COLO829 (cell line): ENCODE measurements at regions not wholly inside any gene's neighbourhood (a gene's known extent, or its start where the extent isn't known, plus 50 kb on each side); places are given as distances from the start of the nearest gene placed in this dataset.
"Not testable (repeated sequence)": the region's sequence is repeated elsewhere in the genome, so short reads cannot be mapped to it uniquely, and the experiment has no call there.

Experiments used
- DNase-seq: peaks from one replicate; pipeline ENCODE4 v3.0.0; 2012; ENCODE audit warnings: low spot score

DNA sequence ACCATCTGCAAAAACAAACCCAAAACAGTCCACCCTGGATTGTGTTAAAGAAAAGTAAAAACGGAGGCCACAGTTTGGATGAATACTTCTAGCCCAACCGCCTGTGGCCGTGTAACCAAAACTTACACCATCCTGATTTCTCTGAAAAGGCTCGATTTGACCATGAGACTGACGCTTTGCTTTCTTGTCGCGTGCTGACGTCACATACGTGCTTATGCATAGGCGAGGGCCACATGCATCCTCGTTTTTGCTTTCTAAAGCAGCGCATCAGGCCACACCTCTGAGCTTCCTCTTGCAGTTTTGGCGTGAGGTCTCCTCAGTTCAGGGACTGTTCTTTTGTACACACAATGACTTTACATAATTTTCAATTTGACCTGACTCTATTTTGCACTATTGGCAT, 526.6 kb downstream of the GLRX3 start:
- DNase-seq, result no peak

DNA sequence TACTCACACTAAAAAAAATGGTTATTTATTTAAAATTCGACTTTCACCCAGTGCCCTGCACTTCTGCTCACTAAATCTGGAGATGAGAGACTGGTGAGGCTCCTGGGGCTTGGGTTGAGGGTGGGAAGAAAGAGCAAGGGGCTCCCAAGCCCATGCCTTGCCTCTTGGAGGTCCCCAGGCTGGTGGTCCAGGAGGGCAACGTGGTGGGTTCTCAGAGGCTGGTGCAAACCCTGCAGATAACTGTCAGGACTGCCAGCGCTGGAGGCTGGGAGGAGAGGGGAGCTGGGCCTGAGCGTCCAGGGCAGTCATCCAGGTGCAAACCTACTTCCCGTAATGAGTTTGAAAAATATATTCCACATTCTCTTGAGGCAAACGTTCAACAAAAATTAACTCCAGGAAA, 528.3 kb downstream of the GLRX3 start:
- no peak for DNase-seq

DNA sequence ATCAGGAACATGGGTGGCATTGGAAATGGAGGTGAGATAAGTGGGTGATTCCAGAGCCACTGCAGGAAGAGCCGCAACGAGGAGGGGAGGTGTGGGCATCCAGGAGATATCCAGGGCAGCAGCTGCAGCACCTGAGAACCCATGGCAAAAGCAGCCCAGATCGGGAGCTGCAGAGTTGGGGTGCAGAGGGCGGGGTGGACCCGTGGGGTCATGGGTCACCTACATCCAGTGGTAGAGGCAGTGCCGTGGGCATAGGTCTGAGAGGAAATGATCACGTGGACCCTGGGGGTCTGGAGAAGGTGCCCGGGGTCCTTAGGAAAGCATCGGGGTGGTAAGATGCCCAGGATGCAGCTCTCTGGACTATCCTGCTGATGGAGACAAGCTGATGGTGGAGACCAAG, 530.0 kb downstream of the GLRX3 start:
- DNase-seq, result no peak

DNA sequence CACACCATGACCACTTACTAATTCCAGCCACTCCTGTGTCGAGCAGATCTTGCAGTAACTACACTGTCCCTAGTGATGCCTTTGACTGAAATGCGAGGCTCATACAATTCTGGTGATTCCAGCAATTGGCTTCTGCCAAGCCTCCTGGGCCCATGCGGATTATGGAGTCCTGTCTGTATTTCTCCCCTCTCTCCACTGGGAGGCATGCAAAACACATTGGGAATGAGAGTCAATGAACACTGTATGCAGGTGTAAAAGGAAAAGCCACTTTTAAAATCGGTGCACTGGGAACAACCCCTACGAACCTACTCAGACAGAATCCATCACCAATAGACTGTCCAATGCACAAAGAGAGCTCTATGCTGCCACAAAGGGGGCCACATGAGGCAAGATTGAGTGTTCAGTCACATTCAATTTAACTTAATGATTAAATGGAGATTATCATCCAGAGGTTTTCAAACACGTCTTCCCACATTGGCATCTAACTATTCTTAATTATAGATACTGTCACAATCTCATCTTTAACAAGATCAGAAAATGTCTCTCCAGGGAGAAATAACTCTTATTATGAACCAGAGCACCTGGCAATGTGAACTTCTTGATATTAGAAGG, 550.6 kb downstream of the GLRX3 start:
- DNase-seq, result peak; percentile 0

DNA sequence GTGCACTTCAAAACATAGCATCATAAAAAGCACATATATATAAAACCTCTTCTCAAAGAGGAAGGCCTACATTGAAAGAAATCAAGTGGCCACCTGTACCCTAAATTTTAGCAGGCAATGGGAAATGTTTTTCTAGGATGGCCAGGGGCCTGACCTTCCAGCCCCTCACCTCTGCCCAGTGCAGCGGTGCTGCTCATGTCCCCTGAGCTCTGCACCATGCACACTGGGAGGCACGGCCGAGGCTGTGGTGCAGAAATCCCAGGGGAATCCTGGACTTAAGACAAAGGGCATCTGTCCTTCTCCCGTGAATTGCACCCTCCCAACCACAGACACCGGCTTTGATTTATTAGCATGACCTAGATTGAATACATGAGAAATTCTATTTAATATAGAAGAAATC, 551.4 kb downstream of the GLRX3 start:
- no peak for DNase-seq

DNA sequence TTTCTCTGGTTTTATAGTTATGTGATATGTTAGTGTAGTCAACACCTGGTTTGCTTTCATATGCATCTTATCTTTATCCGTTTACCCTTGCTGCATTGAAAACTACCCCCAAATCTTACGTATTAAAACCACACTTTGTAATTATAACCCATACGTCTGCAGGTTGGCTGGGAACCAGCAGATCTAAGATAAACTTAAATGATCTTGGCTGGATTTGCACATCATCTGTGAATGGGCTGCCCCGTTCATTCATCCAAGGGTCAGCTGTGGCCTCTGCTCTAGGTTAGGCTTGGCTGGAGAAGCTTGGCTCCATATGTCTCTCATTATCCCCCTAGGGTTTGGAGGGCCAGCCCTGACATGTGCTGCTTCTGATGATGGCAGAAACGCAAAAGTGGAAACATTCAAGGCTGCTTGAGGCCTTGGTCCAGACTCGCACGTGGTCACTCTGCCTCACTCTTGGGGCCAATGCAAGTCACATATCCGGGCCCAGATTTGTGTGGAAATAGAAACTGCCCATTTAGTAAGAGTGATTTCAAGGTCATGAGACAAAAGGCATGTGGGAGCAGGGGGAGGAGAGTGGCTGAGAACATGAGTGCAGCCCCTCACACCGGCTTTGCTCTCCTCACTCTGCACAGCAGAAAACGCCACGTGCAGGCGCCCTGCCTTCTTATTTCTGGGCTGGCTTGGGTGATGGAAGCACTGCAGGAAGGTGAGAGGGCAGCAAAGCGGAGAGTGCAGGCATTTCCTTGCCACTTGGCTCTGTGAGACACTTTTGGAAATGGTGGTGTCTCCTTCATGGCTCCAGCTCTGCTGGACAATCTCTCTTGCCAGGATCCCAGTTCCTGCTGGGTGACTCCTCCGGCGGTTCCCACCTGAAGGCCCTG, 553.8 kb downstream of the GLRX3 start:
- DNase-seq, result no peak

DNA sequence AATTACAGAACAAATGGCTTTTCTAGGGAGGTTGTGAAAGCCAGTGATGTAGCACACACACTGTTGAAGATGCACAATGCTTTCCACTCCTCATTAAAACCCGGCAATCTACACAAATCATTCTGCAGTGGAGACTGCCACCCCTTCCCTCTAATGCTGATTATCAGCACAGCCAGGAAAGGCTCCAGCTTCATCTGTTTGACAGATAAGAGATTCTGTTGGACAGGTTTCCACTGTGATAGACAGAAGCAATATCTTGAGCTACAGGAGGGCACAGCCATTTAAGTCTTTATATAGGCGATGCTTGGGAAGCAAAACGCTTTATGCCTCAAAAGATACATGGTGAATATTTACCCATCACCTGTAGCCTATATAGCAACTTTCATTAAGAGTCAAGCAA, 555.6 kb downstream of the GLRX3 start:
- DNase-seq, result no peak

DNA sequence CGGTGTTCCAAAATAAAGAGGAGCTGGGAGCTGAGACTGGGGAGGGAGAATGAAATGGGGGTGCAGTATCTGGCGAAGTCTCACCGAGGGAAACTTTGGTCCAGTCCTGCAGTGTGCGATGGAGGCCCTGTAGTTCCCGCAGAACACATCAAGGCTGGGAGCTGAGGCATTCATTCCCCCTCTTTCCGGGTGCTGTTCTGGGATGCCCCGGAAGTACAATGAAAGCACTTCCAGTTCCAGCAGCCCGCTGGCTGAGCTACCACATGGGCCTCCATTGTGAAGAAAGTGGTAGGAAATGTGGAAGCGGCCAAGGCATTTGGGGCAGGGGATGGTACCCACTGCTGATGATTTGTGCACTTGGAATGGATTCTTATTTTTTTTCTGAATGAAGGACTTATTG, 560.7 kb downstream of the GLRX3 start:
- no peak for DNase-seq

DNA sequence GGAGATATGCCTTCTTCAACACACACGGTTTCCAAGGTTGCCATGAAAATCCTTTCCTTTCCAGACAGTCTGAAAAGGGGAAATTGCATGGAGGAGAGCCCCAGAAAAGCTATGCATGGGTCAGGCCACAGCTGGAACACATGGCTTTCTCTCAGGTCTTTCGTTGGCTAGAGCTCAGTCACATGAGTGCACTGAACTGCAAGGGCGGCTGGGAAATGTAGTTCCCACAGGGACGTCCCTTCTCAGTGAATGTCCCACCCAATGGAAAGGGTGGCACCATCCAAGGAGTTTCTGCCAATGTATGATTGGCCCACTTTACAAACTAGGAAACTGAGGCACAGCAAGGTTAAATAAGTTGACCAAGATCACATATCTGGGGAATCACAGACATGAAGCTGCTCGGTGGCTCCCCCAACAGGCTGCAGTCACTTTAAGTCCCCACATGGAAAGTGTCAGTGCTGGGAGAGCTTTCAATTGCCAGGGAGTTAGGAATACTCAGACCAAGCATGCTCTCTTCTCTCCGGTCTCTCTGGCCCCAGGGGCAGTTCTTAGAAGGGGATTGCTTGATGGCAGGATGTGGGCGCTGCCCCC, 571.3 kb downstream of the GLRX3 start:
- DNase-seq, result no peak

DNA sequence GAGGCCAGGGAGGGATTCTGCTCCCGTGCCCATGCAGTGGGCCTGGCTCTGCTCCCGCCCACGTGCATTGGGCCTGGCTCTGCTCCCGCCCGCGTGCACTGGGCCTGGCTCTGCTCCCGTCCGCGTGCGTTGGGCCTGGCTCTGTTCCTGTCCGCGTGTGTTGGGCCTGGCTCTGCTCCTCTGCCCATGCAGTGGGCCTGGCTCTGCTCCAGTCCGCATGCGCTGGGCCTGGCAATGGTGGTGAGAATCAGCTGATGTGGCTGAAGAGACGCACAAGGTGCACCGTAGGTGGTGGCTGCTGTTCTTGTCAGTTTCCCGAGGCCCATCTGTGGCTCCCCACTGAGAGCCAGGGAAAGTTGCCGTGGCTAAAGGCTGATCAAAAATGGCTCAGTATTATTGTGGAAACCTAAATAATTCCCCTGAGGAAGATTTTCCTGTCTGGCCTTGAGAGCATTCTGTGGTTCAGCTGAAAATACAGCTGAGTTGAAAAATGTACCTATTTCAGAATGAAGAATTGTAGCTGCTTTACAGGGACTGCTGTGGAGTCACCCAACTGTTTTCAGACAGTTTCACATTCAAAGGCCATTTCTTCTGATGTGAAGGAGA, 572.4 kb downstream of the GLRX3 start:
- no peak for DNase-seq

DNA sequence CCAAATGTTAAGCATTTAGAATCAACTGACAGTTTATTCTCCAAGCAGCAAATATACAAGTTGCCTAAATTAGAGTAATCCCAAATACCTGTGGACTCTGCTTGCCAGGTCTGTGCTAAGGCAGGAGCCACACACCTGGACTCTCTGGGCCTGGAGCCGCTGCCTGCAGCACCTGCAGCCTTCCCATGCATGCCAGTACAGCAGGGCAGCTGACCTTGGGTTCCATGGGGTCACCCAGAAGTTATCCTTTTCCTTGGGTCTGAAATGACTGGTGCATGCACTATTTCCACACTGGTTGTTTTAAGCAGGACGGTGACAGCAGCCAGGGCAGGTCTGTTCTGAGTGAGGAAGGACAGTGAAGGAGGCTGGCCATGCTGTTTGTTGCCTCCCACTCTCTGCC, 573.2 kb downstream of the GLRX3 start:
- no peak for DNase-seq

DNA sequence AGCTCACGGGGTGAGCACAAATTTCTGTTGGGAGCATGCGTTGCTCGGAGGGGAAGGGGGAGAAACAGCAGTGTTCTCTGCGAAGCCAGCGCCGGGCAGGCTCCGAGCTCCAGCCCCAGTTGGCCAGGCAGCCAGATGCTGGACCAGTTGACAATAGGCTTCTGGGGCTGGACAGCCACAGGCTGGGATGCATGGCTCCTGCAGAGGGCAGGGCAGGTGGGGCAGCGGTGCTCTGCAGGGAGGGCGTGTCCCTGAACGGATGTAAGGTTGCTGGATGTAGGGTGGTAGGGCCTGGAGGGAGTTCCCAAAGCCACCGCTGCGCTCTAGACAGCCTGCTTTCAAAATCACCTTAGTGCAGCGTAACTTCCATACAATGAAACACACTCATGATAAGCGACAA, 574.9 kb downstream of the GLRX3 start:
- no peak for DNase-seq

DNA sequence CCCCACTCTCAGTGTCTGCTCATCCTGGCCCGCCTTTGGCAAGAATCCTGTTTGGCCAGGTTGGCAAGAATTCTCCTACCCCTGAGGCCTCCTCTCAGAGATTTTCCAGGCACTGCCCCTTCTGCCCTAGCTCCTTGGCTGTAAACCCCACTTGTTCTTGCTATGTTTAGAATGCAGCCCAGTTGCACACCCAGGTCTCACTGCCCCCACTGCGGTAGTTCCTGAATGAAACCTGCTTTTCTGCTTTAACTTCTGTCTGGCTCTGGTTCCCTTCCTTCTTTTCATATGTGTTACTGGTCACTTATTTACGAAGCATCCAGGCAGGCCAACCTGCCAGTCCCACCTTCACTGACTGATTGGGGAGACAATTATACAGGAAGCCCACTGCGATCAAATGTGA, 576.9 kb downstream of the GLRX3 start:
- no peak for DNase-seq

DNA sequence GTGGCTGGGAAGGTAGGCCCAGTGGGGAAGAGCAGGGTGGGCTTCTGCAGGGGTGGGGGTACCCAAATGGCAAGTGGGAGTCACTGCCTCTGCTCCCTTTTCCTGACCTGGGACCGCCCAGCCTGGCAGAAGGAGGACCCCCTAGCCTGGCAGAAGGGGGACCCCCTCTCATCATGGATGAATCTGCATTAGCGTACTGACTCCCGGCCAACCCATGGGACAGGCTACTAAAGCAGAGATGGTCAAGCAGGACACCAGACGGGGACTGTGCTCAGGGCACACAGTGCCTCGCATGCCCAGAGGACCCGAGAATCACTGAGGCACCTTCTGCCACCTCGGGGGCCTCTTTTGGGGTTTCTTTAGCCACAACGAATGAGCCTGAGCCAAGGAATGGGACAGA, 577.5 kb downstream of the GLRX3 start:
- no peak for DNase-seq

DNA sequence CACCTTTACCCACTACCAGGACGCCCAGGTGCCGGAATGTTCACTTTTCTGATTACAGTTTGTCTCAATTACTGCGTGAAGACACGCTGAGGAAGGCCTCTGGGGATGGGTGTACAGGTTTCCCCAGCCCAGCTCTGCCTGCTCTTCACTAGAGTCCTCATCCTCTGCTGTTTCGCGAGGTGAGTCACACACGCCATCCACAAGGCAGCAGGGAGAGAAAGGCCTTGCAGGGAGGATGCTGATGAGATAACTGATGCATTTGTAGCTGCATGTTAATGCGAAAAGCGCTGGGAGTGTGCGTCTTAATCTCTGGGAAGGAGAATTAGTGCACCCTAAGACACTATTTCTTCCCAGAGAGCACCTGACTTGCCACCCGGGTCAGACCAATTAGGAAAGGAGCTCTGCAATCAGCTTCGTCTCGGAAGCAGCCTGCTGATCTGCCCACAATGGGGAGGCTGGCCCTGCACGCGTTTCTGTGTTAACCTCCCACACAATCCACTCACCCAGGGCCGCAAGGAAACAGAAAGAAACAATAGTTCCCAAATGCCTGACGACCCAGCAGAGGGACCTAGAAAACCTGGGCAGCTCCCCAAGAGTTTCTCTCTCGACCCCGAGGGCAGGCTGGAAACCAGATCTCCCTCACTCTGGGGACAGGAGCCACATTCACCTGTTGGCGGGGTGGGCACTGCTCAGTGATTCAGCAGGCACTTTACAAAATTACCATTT, 578.7 kb downstream of the GLRX3 start:
- no peak for DNase-seq

DNA sequence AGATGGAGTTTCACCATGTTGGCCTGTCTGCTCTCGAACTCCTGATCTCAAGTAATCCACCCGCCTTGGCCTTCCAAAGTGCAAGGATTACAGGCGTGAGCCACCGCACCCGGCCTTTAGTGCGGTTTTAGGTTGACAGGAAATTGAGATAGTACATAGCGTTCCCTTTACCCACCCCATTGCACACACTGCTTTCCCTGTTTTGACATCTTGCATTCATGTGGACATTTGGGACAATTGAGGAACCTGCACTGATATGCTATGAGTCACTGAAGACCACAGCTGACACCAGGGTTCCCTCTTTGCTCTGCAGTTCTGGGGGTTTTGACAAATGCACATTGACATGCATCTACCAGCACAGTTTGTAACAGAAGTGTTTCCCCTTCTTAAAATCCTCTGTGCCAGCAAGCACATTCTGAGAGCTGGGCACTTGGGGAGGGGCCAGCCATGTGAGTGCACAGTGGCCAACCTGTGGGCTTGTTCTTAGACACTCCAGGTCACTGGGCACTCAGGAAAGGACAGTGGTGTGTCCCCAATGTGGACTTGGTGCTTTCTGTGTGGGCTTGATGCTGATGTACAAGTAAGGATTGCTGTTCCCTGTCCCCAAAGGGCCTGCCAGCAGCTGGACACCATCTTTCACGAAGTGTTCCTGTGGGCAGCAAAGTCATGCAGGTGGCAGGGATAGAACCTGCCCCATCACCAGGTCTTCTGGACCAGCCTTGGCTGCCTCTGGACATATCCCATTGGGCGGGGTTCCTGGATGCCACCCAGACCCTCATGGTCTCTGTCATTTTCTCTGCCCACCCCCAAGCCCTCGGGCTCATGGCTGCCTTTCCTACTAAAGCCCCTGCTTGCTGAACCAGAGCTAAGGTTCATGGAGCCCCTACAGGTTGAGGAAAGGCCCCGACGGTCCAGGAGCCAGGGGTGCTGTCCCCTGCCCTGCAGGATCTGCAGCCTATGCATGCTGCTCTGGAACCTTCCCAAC, 579.8 kb downstream of the GLRX3 start:
- no peak for DNase-seq

DNA sequence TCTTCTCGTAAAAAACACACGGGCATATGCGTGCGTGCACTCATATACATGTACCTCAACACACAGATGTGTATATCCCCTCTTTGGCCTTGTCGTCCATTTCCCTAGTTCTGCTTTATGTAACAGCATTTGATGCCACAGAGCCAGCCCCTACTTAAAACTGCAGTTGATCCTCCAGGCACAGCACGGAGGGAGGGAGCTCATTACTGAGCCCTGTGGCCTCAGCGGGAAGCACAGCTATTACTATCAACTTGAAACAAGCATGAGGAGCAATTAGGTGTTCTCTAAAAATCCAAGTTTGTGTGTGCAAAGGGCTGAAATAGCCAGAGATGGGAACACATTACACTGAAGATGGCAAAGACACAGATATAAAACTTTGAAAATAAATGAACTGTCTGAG, 580.9 kb downstream of the GLRX3 start:
- DNase-seq, result no peak

DNA sequence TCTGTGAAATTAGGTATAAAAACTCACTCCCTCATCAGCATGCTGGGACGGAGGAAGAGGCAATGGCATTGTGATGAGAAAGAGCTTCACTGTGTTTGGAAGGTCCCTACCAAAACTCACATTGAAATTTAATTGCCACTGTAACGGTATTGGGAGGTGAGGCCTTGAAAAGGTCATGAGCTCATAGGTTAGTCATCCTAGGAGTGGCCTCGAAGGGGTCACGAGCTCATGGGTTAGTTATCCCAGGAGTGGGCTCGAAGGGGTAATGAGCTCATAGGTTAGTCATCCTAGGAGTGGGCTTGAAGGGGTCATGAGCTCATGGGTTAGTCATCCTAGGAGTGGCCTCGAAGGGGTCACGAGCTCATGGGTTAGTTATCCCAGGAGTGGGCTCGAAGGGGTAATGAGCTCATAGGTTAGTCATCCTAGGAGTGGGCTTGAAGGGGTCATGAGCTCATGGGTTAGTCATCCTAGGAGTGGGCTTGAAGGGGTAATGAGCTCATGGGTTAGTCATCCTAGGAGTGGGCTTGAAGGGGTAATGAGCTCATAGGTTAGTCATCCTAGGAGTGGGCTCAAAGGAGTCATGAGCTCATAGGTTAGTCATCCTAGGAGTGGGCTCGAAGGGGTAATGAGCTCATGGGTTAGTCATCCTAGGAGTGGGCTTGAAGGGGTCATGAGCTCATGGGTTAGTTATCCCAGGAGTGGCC, 582.7 kb downstream of the GLRX3 start:
- DNase-seq, result not testable (repeated sequence)

DNA sequence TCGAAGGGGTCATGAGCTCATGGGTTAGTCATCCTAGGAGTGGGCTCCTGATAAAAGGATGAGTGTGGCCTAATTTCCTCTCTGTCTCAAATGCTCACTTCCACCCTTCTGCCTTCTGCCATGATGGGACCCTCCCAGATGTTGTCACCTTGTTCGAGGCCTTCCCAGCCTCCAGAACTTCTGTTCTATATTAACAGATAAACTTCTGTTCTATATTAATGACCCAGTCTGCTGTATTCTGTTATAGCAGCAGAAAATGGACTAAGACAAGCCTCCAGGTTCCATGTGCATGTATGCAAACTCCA, 583.2 kb downstream of the GLRX3 start:
- DNase-seq, result no peak

DNA sequence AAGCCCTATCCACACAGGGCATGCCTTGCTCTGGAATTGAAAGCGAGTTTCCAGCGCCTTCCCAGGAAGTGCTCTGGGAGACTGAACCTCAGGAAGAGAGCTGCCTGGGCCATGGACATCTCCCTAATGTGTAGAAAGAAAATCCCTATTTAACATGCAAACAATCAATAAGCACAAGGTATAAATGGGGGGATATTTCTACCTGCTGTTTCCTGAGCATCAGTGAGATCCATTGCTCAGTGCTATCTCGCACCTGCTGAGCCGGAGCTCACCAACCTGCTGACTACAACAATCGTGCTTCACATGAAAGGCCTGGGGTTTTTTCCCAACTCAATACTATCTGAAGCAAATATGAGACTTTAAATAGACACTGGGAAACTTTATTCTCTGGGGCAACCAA, 584.0 kb downstream of the GLRX3 start:
- DNase-seq, result no peak

DNA sequence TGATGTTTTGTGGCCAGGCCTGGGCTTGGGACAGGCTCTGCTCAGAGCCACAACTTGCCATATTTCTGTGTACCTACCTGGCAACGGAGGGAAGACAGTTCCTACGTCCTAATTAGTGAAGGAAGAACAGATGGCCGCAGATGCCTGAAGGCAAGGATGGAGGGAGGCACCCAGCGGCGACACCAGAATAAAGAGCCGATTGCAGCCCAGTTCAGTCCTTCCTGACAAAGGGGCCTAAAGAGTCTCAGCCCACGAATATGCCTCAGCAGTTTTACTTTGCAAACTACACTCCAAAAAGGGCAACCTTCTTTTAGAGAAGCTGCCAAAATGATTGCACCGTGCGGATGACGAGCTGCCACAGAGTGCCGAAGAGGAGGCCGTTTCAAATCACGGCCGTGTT, 585.8 kb downstream of the GLRX3 start:
- no peak for DNase-seq
